ENCODE measurements at regions not wholly inside any gene's neighbourhood (a gene's known extent, or its start where the extent isn't known, plus 50 kb on each side); places are given as distances from the start of the nearest gene placed in this dataset.
"Not testable (repeated sequence)": the region's sequence is repeated elsewhere in the genome, so short reads cannot be mapped to it uniquely, and the experiment has no call there.

DNA sequence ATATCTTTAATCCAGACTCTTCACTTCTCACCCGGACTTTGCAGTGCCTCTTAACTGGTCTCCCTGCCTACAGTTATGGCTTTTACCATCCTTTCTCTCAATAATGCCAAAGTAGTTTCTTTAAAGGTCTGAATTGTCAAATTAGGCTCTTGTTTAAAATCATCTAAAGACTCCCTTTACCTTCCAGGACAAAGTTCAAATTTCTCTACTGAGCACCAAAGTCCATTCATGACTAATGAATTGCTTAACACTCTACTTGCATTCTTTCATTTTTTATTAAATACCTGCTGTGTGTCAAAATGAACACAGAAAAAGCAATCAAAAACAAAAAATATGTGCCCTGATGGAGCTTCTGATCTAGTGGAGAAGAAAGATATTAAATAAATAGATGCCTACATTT is 472.4 kb upstream of the UBE2E2 start:
- Histone ChIP-seq H3K9me3 (no peaks in the 10 kb centered on the region), H3K4me1 (no peaks in the 10 kb centered on the region), H3K4me3 (no peak overlapping the region), H3K27ac (no peak overlapping the region), H3K27me3 (no peaks in the 10 kb centered on the region), H3K36me3 (no peaks in the 10 kb centered on the region)
- TF ChIP-seq, protein P1, sequence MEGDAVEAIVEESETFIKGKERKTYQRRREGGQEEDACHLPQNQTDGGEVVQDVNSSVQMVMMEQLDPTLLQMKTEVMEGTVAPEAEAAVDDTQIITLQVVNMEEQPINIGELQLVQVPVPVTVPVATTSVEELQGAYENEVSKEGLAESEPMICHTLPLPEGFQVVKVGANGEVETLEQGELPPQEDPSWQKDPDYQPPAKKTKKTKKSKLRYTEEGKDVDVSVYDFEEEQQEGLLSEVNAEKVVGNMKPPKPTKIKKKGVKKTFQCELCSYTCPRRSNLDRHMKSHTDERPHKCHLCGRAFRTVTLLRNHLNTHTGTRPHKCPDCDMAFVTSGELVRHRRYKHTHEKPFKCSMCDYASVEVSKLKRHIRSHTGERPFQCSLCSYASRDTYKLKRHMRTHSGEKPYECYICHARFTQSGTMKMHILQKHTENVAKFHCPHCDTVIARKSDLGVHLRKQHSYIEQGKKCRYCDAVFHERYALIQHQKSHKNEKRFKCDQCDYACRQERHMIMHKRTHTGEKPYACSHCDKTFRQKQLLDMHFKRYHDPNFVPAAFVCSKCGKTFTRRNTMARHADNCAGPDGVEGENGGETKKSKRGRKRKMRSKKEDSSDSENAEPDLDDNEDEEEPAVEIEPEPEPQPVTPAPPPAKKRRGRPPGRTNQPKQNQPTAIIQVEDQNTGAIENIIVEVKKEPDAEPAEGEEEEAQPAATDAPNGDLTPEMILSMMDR (IDR thresholded peaks at IDR 0.05), result no peak
- intact Hi-C loops (cut with DNase I; ENCODE audit: low total_unique reads), result no loop called here
- DNase-seq, result no peak

DNA sequence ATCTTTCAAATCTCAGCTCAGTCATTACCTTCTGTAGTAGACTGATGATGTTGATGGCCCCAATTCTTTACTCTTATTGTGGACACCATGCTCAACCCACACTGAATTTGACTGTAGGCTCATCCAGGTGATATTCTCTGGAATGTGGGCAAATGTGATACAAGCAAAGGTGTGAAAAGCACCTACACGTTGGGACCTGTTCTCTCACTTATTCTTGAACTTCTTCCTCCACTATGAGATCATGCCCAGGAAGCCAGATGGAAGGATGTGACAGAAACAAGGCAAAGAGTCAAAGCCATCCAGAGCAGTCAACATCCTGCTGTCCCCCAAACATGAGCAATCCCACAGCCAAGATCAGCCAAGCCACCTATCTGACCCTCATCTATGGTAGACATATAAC is 471.2 kb upstream of the UBE2E2 start:
- no peak overlapping the region for H3K4me3 ChIP-seq
- intact Hi-C loops (cut with DNase I; ENCODE audit: low total_unique reads), result no loop called here
- no peaks in the 10 kb centered on the region for H3K27me3 ChIP-seq
- H3K9me3 ChIP-seq, result no peaks in the 10 kb centered on the region
- no peak for DNase-seq
- TF ChIP-seq, protein P1 (IDR thresholded peaks at IDR 0.05), result no peak
- H3K36me3 ChIP-seq, result no peaks in the 10 kb centered on the region
- no peak overlapping the region for H3K27ac ChIP-seq
- no peaks in the 10 kb centered on the region for H3K4me1 ChIP-seq

DNA sequence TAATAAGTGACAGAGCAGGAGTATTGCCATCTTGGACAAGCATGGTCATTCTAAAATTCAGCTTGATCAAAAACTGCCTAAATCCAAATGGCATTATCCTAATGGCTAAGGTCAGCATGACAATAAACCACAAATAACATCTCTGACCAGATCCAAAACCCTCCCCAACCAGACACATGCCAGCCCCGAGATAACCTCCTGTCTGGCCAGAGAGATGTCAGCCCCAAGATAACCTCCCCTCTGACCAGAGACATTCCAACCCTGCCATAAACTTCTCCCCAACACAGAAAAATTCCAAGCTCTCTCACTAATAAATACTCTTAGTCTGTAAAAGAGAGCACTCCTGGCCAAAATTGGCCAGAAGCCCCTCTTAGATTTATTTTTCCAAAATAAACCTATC is 470.5 kb upstream of the UBE2E2 start:
- Histone ChIP-seq H3K4me3 (no peak overlapping the region), H3K36me3 (no peaks in the 10 kb centered on the region), H3K9me3 (no peaks in the 10 kb centered on the region), H3K27ac (no peak overlapping the region), H3K27me3 (no peaks in the 10 kb centered on the region), H3K4me1 (no peaks in the 10 kb centered on the region)
- DNase-seq, result no peak
- TF ChIP-seq, protein P1 (IDR thresholded peaks at IDR 0.05), result no peak
- intact Hi-C loops (cut with DNase I; ENCODE audit: low total_unique reads), result no loop called here

DNA sequence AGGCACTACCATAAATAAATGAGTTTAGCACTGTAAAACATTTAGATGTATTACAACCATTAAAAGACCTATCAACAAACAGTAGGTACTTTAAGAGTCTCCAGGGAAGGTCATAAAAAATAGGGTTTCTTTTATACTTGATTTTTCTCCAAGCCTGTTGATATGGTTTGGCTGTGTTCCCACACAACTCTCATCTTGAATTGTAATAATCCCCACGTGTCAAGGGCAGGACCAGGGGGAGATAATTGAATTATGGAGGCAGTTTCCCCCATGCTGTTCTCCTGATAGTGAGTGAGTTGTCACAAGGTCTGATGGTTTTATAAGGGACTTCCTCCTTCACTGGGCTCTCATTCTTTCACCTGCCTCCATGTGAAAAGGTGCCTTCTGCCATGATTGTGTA is 468.9 kb upstream of the UBE2E2 start:
- H3K9me3 ChIP-seq, result no peaks in the 10 kb centered on the region
- no peaks in the 10 kb centered on the region for H3K36me3 ChIP-seq
- DNase-seq, result no peak
- H3K4me3 ChIP-seq, result no peak overlapping the region
- H3K27me3 ChIP-seq, result no peaks in the 10 kb centered on the region
- intact Hi-C loops (cut with DNase I; ENCODE audit: low total_unique reads), result no loop called here
- no peak overlapping the region for H3K27ac ChIP-seq
- TF ChIP-seq, protein P1 (IDR thresholded peaks at IDR 0.05), result no peak
- H3K4me1 ChIP-seq, result no peaks in the 10 kb centered on the region

DNA sequence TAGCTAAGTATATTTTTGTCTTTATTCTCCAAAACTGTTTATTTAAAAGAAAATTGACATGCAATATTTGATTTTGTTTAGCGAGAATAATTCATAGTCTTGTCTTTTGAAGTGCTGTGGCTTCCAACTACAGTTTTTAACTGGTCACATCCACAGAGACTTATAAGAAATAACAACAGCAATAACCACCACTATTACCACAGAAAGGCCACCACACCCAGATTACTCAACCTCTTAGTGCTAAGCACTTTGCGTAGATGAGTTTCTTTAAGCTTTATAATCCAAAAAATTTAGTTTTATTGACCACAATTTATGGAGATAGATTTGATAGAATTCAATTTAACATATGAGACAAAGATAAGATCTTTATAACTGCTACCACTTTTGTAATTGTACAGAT is 468.4 kb upstream of the UBE2E2 start:
- Histone ChIP-seq H3K36me3 (no peaks in the 10 kb centered on the region), H3K27me3 (no peaks in the 10 kb centered on the region), H3K4me3 (no peak overlapping the region), H3K4me1 (no peaks in the 10 kb centered on the region), H3K27ac (no peak overlapping the region), H3K9me3 (no peaks in the 10 kb centered on the region)
- TF ChIP-seq, protein P1 (IDR thresholded peaks at IDR 0.05), result no peak
- no peak for DNase-seq
- intact Hi-C loops (cut with DNase I; ENCODE audit: low total_unique reads), result no loop called here

DNA sequence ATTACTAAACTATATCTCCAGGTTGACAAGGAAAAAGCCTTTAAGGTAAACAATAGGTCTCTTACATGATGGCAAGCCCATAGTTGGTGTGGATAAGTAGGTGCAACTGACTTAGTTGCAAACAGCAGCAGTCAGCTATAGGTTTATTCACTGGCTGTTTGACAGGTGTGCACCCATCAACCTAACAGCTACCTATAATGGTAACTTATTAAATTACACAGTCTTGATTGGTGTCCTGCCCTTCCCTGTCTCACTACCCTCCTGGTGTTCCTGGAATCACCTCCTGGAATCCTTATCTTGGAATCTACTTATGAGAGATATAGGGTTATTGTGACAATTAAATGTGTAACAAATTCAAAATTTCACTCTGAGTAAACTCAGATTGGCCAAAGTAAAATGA is 467.8 kb upstream of the UBE2E2 start:
- no peaks in the 10 kb centered on the region for H3K9me3 ChIP-seq
- no peak overlapping the region for H3K27ac ChIP-seq
- DNase-seq, result no peak
- intact Hi-C loops (cut with DNase I; ENCODE audit: low total_unique reads), result no loop called here
- TF ChIP-seq, protein P1 (IDR thresholded peaks at IDR 0.05), result no peak
- no peaks in the 10 kb centered on the region for H3K27me3 ChIP-seq
- H3K36me3 ChIP-seq, result no peaks in the 10 kb centered on the region
- no peaks in the 10 kb centered on the region for H3K4me1 ChIP-seq
- H3K4me3 ChIP-seq, result no peak overlapping the region

DNA sequence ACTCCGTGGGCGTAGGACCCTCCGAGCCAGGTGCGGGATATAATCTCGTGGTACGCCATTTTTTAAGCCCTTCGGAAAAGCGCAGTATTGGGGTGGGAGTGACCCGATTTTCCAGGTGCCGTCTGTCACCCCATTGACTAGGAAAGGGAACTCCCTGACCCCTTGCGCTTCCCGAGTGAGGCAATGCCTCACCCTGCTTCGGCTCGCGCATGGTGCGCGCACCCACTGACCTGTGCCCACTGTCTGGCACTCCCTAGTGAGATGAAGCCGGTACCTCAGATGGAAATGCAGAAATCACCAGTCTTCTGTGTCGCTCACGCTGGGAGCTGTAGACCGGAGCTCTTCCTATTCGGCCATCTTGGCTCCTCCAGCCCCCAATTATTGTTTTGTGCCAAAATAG is 459.7 kb upstream of the UBE2E2 start:
- H3K9me3 ChIP-seq; H3K4me3 ChIP-seq; H3K36me3 ChIP-seq; H3K27me3 ChIP-seq; DNase-seq; intact Hi-C loops (cut with DNase I; ENCODE audit: low total_unique reads); H3K4me1 ChIP-seq; H3K27ac ChIP-seq: not testable (repeated sequence)

Data from tibial artery (tissue), 4 donors.